SIG-M5 (cell line): ENCODE measurements at regions not wholly inside any gene's neighbourhood (a gene's known extent, or its start where the extent isn't known, plus 50 kb on each side); places are given as distances from the start of the nearest gene placed in this dataset.

Source experiments
- DNase-seq: peaks from one replicate; lab custom pipeline; 2025; lab: John Stamatoyannopoulos, UW

- DNase-seq = no peak
These were observed 546.1 kb upstream of the ADAMTS5 start for GRCh38 chr21:27513016-27513415.

GRCh38 chr21:27511233-27511632 lies 544.3 kb upstream of the ADAMTS5 start:
- DNase-seq = no peak

- no peak for DNase-seq
These were observed 540.8 kb upstream of the ADAMTS5 start for GRCh38 chr21:27507695-27508094.

- no peak for DNase-seq
These were observed 538.6 kb upstream of the ADAMTS5 start for GRCh38 chr21:27505516-27505915.

GRCh38 chr21:27502801-27503200 lies 535.9 kb upstream of the ADAMTS5 start:
- DNase-seq = no peak

- DNase-seq = no peak
These were observed 531.1 kb upstream of the ADAMTS5 start for GRCh38 chr21:27498025-27498424.

- no peak for DNase-seq
These were observed 528.9 kb upstream of the ADAMTS5 start for GRCh38 chr21:27495836-27496235.

GRCh38 chr21:27493542-27493941 lies 526.7 kb upstream of the ADAMTS5 start:
- no peak for DNase-seq

- no peak for DNase-seq
These were observed 520.8 kb upstream of the ADAMTS5 start for GRCh38 chr21:27487676-27488075.

- no peak for DNase-seq
These were observed 514.0 kb upstream of the ADAMTS5 start for GRCh38 chr21:27480841-27481261.

- DNase-seq = no peak
These were observed 510.4 kb upstream of the ADAMTS5 start for GRCh38 chr21:27477296-27477695.

- DNase-seq = no peak
These were observed 509.8 kb upstream of the ADAMTS5 start for GRCh38 chr21:27476696-27477095.

GRCh38 chr21:27475363-27475955 lies 508.6 kb upstream of the ADAMTS5 start:
- DNase-seq = no peak

GRCh38 chr21:27467366-27467765 lies 500.5 kb upstream of the ADAMTS5 start:
- DNase-seq = no peak

GRCh38 chr21:27466140-27466539 lies 499.3 kb upstream of the ADAMTS5 start:
- no peak for DNase-seq

GRCh38 chr21:27464648-27465047 lies 497.8 kb upstream of the ADAMTS5 start:
- no peak for DNase-seq

- no peak for DNase-seq
These were observed 495.8 kb upstream of the ADAMTS5 start for GRCh38 chr21:27462726-27463125.

GRCh38 chr21:27454234-27454633 lies 487.3 kb upstream of the ADAMTS5 start:
- DNase-seq = no peak

- no peak for DNase-seq
These were observed 484.2 kb upstream of the ADAMTS5 start for GRCh38 chr21:27451116-27451515.

GRCh38 chr21:27450216-27450615 lies 483.3 kb upstream of the ADAMTS5 start:
- DNase-seq = no peak

GRCh38 chr21:27448960-27449359 lies 482.1 kb upstream of the ADAMTS5 start:
- DNase-seq = no peak

- no peak for DNase-seq
These were observed 481.0 kb upstream of the ADAMTS5 start for GRCh38 chr21:27447843-27448242.

- DNase-seq = no peak
These were observed 462.9 kb upstream of the ADAMTS5 start for GRCh38 chr21:27429710-27430341.

GRCh38 chr21:27426196-27426595 lies 459.3 kb upstream of the ADAMTS5 start:
- DNase-seq = no peak
